SU-DHL-6 (cell line): ENCODE measurements at regions not wholly inside any gene's neighbourhood (a gene's known extent, or its start where the extent isn't known, plus 50 kb on each side); places are given as distances from the start of the nearest gene placed in this dataset.

ENCODE experiments used
- H2AFZ ChIP-seq: fragments of 200-600 bp; sonication (generic); 2 replicates; pipeline ENCODE4 v1.6.1; 2014; ENCODE audit warnings: low read depth, mild to moderate bottlenecking, moderate library complexity, mixed read lengths, antibody characterized with exemption, low read length; ENCODE audit not compliant: severe bottlenecking
- H3F3A ChIP-seq: fragments of 200-600 bp; shearing (Covaris generic); 2 replicates; pipeline ENCODE4 v1.6.0; 2016; ENCODE audit warnings: antibody characterized with exemption, mild to moderate bottlenecking; ENCODE audit not compliant: insufficient read depth
- H3K27ac ChIP-seq: fragments of 200-600 bp; sonication (generic); 2 replicates; pipeline ENCODE4 v1.5.1; 2016; ENCODE audit warnings: low read depth, mild to moderate bottlenecking, low read length, moderate library complexity, mixed read lengths
- H3K27me3 ChIP-seq: fragments of 200-600 bp; sonication (generic), shearing (Covaris generic); 2 replicates; pipeline ENCODE4 v1.6.0; 2014; ENCODE audit warnings: mild to moderate bottlenecking, low read length
- H3K36me3 ChIP-seq: fragments of 200-600 bp; sonication (generic); 2 replicates; pipeline ENCODE4 v1.6.1; 2014; ENCODE audit warnings: mild to moderate bottlenecking, low read length, mixed read lengths
- H3K4me2 ChIP-seq: fragments of 300-600, 200-600 bp; shearing (Covaris generic), sonication (generic); 2 replicates; pipeline ENCODE4 v1.6.0; 2014; ENCODE audit warnings: low read length, low read depth, mild to moderate bottlenecking; ENCODE audit not compliant: poor library complexity, severe bottlenecking
- H3K4me3 ChIP-seq: fragments of 200-600 bp; sonication (generic); 2 replicates; pipeline ENCODE4 v1.5.1; 2014; ENCODE audit warnings: antibody characterized with exemption, low read length, mild to moderate bottlenecking, mixed read lengths; ENCODE audit not compliant: insufficient read depth, poor library complexity, severe bottlenecking
- H3K79me2 ChIP-seq: fragments of 200-600 bp; sonication (generic); 2 replicates; pipeline ENCODE4 v1.6.1; 2014; ENCODE audit warnings: mild to moderate bottlenecking, low read length, moderate library complexity; ENCODE audit not compliant: insufficient read depth
- H3K9ac ChIP-seq: fragments of 200-600 bp; sonication (generic); 2 replicates; pipeline ENCODE4 v1.7.0; 2014; ENCODE audit warnings: mild to moderate bottlenecking, low read length
- H3K9me2 ChIP-seq: fragments of 200-600 bp; sonication (generic); replicated peaks from 2 replicates; pipeline ENCODE4 v1.6.1; 2014; ENCODE audit warnings: low read length; ENCODE audit not compliant: insufficient read depth
- H3K9me3 ChIP-seq: fragments of 200-600 bp; sonication (generic); 2 replicates; pipeline ENCODE4 v1.6.1; 2014; ENCODE audit warnings: low read length, mixed read lengths; ENCODE audit not compliant: insufficient read depth
- H4K20me1 ChIP-seq: fragments of 200-600 bp; sonication (generic); 2 replicates; pipeline ENCODE4 v1.6.1; 2014; ENCODE audit warnings: low read depth, mild to moderate bottlenecking, antibody characterized with exemption, low read length, moderate library complexity, mixed read lengths
- EZH2phosphoT487 ChIP-seq: fragments of 200-600 bp; sonication (generic), shearing (Covaris generic); conservative IDR thresholded peaks from 2 replicates; pipeline ENCODE4 v1.6.1; 2018; ENCODE audit warnings: mild to moderate bottlenecking, antibody characterized with exemption, low read length, moderate library complexity, mixed read lengths
- TF ChIP-seq, protein P1 (sequence below): fragments of 200-600 bp; sonication (generic); IDR thresholded peaks from one replicate; pipeline ENCODE4 v1.5.1; 2017; ENCODE audit warnings: antibody characterized with exemption, mild to moderate bottlenecking, low read length, moderate library complexity; ENCODE audit not compliant: insufficient read depth, poor library complexity, severe bottlenecking

DNA sequence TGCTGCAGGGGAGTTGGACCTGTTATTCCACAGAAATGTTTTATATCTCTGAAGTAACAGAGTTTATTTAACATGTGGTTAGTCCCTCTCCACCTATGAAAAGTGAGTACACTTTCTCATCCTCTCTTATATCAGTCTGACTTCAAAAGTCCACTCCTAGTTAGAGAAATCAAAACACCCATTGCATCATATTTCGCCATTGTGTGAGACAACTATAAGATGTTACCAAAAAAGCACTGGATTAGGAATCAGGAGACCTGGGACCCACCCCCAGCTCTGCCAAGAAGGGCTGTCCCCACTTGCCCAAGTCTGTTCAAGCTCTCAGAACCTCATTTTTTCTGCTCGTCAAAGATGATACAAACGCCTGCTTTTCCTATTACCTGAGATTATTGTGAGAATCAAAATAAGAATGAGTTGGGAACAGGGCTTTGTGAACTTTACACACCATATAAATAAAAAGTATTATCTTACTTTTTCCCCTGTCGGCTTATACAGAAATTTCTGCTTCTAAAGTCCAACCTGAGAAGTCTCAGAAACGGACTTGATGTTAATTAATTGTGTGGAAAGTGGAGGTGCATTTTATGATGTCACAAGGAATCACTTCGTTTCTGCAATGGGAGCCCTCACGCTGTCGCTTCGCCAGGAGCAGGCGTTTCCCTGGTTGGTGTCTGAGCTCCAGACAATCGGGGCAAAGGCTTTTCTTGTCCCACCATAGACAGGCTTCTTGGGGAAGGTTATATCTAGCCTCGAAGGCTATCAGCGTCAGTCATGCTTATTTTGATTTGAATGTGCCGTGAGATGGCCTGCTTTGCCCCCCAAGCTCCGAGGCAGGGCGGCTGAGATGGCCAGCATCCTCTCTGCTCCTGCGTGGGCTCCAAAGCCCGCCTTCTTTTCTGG is 89.6 kb upstream of the ZNF516 start:
- TF ChIP-seq, protein P1, sequence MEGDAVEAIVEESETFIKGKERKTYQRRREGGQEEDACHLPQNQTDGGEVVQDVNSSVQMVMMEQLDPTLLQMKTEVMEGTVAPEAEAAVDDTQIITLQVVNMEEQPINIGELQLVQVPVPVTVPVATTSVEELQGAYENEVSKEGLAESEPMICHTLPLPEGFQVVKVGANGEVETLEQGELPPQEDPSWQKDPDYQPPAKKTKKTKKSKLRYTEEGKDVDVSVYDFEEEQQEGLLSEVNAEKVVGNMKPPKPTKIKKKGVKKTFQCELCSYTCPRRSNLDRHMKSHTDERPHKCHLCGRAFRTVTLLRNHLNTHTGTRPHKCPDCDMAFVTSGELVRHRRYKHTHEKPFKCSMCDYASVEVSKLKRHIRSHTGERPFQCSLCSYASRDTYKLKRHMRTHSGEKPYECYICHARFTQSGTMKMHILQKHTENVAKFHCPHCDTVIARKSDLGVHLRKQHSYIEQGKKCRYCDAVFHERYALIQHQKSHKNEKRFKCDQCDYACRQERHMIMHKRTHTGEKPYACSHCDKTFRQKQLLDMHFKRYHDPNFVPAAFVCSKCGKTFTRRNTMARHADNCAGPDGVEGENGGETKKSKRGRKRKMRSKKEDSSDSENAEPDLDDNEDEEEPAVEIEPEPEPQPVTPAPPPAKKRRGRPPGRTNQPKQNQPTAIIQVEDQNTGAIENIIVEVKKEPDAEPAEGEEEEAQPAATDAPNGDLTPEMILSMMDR: no peak
- TF ChIP-seq EZH2phosphoT487: no peak
- no peaks in the 10 kb centered on the region for H3K9me3 ChIP-seq
- no peaks in the 10 kb centered on the region for H3K79me2 ChIP-seq
- H3K36me3 ChIP-seq: no peaks in the 10 kb centered on the region
- H3K4me2 ChIP-seq: no peak overlapping the region
- H2AFZ ChIP-seq: no peak overlapping the region
- no peaks in the 10 kb centered on the region for H3K27me3 ChIP-seq
- H4K20me1 ChIP-seq: 0 out of 2 replicates have a peak, but pooled peaks cover 2% of the 10 kb centered on the region
- H3K4me3 ChIP-seq: no peak overlapping the region
- no peak overlapping the region for H3K27ac ChIP-seq
- no peaks in the 10 kb centered on the region for H3F3A ChIP-seq
- H3K9me2 ChIP-seq: no peaks in the 10 kb centered on the region
- H3K9ac ChIP-seq: no peak overlapping the region

DNA sequence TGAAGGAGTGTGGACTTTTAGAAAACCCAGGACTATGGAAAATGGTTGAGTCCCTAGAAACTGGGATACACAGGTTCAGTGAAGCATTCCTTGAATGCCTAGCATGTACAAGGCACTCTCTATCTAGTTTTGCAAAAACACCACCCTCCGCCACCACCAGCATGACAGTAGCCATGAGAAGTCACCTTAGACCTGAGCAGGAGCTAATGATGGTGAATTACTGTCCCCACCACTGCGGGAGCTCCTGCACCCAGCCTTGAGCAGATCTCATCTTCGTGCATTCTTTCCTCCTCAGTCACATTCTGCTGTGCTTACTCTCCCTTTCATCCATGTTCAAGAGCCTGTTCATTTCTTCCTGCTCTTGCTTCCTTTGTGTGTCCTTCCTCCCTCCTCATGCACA is 86.2 kb upstream of the ZNF516 start:
- no peaks in the 10 kb centered on the region for H3K36me3 ChIP-seq
- no peak overlapping the region for H3K4me3 ChIP-seq
- no peak overlapping the region for H2AFZ ChIP-seq
- H3F3A ChIP-seq: no peaks in the 10 kb centered on the region
- H3K9ac ChIP-seq: no peak overlapping the region
- H3K9me3 ChIP-seq: no peaks in the 10 kb centered on the region
- TF ChIP-seq, protein P1: no peak
- TF ChIP-seq EZH2phosphoT487: no peak
- no peaks in the 10 kb centered on the region for H3K79me2 ChIP-seq
- no peak overlapping the region for H3K4me2 ChIP-seq
- no peaks in the 10 kb centered on the region for H3K27me3 ChIP-seq
- no peak overlapping the region for H3K27ac ChIP-seq
- H4K20me1 ChIP-seq: 0 out of 2 replicates have a peak, but pooled peaks cover 2% of the 10 kb centered on the region
- H3K9me2 ChIP-seq: no peaks in the 10 kb centered on the region

DNA sequence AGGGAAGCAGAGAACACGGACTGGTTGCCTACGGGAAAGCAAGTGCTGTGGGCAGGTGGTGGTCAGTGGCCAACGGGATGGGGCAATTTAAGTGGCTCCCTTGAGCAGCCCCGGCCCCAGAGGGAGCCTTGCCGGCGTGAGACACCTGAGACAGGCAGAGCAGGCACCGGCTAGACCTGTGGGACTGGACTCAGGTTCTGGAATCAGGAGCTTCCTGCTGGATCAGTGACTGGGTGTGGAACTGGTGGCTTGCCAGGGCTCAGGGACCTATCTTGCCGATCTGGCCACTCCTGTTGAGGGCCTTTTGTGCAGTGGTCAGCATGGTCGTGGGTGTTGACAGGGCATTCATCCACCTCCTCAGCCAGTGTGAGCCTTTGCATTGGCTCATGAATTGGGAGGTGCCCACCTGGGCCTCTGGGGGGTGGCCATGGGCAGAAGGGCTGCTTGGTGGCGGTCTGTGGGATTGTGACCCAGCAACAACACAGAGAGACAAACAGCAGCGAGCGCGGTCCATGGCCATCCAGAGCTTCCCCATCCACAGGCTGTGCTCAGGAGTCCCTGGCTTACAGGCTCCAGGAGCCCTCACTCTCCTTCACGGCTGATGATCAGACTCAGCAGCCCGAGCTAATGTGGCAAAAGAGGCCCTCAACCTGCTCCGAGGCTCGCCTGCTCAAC is 85.4 kb upstream of the ZNF516 start:
- Histone ChIP-seq H3K9me3 (no peaks in the 10 kb centered on the region), H4K20me1 (0 out of 2 replicates have a peak, but pooled peaks cover 2% of the 10 kb centered on the region), H3K9me2 (no peaks in the 10 kb centered on the region), H3K4me3 (no peak overlapping the region), H2AFZ (no peak overlapping the region), H3K9ac (no peak overlapping the region), H3F3A (no peaks in the 10 kb centered on the region), H3K79me2 (no peaks in the 10 kb centered on the region), H3K36me3 (no peaks in the 10 kb centered on the region), H3K27ac (no peak overlapping the region), H3K27me3 (no peaks in the 10 kb centered on the region), H3K4me2 (no peak overlapping the region)
- TF ChIP-seq, protein P1: no peak
- no peak for TF ChIP-seq EZH2phosphoT487
